HG03095 (cell line): ENCODE measurements at regions not wholly inside any gene's neighbourhood (a gene's known extent, or its start where the extent isn't known, plus 50 kb on each side); places are given as distances from the start of the nearest gene placed in this dataset.
"Not testable (repeated sequence)": the region's sequence is repeated elsewhere in the genome, so short reads cannot be mapped to it uniquely, and the experiment has no call there.

Experiments used
- ATAC-seq: cut with Tn5 transposase; IDR thresholded peaks from one replicate; pipeline ENCODE4 v1.9.1; 2021; ENCODE audit warnings: moderate library complexity; ENCODE audit not compliant: unreplicated experiment

DNA sequence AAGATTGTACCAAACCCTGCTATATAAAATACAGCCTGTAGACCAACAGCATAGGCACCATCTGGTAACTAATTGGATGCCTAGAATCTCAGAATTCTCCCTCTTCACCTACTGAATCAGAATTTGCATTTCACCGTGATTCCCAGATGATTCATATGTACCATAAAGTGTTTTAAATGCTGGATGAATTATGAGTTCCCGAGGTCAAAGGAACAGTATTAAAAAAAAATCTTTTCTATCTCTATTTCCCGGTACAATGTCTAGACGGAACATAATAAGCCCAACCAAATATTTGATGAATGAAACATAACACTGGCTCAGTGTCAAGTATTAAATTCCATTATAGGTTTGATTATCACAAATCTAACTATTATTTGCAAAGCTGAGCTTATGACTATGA lies 280.0 kb downstream of the ANKRD50 start:
- no peak for ATAC-seq

- no peak for ATAC-seq
These were observed 279.5 kb downstream of the ANKRD50 start for GRCh38 chr4:124433044-124433443.

DNA sequence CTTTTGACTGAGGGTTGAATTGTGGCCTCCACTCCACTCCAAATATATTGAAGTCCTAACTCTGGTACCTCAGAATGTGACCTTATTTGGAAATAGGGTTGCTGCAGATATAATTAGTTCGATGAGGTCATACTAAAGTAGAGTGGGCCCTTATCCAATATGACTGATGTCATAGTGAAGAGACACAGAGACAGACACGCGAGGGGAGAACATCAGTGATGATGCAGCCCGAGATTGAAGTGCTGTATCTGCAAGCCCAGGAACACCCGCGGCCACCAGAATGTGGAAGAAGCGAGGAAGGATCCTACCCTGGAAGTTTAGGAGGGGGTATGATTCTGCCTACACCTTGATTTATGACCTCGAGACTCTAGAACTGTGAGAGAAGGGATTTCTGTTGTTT lies 279.0 kb downstream of the ANKRD50 start:
- no peak for ATAC-seq

DNA sequence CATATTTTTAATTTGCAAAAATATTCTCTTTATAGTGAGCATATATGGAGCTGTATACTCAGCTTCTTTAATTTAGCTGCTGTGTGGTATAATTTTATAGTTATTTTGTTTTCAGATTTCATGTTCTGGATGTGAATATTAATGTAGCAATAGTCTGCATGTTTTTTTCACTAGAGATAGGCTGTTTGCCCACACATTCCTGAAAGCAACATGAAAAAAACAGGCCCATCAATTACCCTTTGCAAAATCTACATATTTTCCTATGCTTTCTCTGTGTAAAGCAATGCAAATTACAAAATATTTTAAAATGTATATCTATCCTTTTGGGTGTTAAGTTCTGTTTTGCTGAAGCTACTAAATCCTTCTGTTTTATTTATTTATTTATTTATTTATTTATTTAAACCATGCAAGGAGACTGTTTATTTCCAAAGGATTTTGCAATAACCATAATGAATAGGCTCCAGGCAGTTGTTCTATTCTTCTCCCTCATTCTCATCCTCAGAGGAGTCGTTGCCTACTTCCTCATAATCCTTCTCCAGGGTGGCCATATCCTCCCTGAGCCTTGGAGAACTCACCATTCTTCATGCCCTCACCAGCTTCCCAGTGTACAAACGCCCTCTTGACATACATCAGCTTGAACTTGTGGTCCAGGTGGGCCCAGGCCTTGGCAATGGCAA lies 277.1 kb downstream of the ANKRD50 start:
- no peak for ATAC-seq

GRCh38 chr4:124437853-124438495 lies 274.6 kb downstream of the ANKRD50 start:
- ATAC-seq = no peak

- ATAC-seq = no peak
These were observed 267.5 kb downstream of the ANKRD50 start for GRCh38 chr4:124445071-124445470.

DNA sequence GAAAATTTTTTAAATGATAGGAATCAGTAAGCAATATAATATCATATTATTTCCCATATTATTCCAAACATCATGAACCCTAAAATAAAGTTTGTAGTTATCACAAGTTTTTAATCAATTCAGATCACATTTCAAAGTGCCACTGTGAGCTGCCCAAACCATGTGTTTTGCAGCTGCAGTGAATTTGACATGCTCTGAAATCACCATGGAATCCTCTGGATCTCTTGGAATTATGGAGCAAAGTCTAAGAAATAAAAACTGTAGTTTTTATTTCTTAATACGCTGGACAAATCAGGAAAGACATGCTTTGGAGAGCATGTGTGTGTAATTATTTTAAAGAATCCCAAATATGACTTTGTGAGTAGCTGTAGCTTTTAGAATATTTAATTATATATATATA lies 262.7 kb downstream of the ANKRD50 start:
- no peak for ATAC-seq

GRCh38 chr4:124450851-124451250 lies 261.7 kb downstream of the ANKRD50 start:
- no peak for ATAC-seq

DNA sequence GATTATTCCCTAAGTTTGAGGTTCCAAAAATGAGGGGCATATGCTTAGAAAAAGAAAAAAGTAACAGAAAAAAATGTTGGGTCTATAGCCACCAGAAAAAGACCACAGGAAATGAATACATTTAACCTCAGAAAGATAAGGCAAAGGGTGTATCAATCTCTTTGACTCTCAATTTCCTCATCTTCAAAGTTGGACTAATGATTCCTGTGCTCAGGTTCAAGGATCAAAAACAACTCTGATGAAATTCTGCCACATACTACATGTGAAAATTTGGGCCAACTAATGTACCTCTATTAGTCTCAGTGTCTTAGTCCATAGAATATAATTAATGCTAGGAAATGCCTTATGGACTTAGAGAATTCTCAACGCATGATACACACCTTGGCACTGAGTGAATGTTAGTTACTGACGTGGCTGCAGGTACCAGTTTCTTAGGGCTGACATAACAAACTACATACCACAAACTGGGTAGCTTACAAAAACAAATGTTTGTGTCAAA lies 257.7 kb downstream of the ANKRD50 start:
- no peak for ATAC-seq

GRCh38 chr4:124455671-124456070 lies 256.9 kb downstream of the ANKRD50 start:
- no peak for ATAC-seq

DNA sequence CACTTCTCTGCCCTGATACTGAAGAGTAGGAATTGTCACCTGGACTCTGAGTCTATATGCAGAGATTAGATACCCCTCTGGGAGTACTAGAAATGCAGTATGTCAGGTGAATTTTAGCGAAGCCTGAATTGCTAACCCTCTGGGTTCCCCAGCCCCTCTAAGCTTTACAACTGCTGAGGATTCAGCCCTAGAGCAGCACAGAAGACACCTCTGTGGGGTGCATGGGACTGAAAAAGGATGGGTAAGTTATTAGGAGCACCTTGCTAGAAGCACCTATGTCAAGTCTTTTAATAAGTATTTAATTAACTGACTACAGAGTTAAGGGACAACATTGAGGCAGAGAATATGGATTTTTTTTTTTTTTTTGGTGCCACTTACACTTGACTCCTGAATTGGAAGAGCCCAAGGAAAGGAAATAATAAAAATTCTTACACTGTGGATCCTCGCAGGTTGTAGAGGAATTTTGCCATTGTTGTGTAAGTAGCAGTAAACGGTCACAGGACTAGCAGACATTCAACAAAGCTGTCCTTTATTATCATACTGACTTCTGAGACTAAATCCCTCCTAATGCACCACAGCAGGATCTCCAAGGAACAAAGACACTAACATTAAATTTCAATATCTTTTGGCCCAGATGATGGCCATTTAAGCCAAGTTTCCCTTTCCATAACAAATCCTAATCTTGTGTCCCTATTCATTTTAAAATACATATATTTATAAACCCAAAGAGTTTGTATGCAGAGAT lies 253.2 kb downstream of the ANKRD50 start:
- ATAC-seq = no peak

GRCh38 chr4:124459941-124460310 lies 252.6 kb downstream of the ANKRD50 start:
- ATAC-seq = no peak

DNA sequence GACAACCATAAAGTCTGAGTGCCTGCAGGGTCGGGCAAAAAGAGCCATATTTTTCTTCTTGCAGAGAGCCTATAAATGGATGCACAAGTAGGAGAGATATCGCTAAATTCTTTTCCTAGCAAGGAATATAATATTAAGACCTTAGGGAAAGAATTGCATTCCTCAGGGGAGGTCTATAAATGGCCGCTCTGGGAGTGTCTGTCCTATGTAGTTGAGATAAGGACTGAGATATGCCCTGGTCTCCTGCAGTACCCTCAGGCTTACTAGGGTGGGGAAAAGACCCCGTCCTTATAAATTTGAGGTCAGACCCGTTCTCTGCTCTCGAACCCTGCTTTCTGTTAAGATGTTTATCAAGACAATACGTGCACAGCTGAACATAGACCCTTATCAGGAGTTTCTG lies 250.9 kb downstream of the ANKRD50 start:
- ATAC-seq = not testable (repeated sequence)

GRCh38 chr4:124462954-124463828 lies 249.3 kb downstream of the ANKRD50 start:
- no peak for ATAC-seq

- ATAC-seq = no peak
These were observed 247.7 kb downstream of the ANKRD50 start for GRCh38 chr4:124464836-124465235.

DNA sequence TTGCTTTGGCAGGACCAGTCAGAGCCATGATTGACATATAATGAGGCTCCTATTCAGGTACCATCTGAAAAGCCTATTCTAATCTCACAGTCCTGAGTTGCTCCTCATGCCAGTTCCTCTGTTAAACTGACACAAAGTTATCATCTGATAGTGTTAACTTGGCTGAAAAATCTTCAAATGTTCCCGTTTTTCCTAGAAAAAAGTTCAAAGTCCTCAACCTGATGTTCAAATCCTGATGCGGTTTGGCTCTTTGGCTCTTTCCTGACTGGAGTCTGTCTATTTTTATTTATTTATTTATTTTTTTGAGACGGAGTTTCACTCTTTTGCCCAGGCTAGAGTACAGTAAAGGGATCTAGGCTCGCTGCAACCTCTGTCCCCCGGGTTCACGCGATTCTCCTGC lies 244.2 kb downstream of the ANKRD50 start:
- no peak for ATAC-seq

DNA sequence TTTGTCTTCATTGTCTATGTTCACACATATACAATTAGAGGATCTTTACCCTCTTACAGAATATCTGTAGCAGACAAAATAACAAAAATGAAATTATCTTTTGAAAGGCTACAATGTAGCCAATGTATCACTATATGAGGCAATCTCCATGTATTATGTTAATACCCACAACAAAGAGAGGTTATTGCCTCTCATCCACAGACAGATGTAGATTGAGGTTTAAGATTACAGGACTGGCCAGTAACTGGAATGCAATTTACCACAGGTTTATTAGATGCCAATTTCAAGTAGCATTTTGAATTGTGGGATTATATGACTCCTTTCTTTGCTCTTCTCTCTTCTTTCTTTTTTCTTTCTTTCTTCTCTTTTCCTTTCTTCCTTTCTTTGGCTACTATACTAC lies 242.6 kb downstream of the ANKRD50 start:
- ATAC-seq = no peak

GRCh38 chr4:124478470-124478869 lies 234.1 kb downstream of the ANKRD50 start:
- no peak for ATAC-seq

- ATAC-seq = no peak
These were observed 232.5 kb downstream of the ANKRD50 start for GRCh38 chr4:124480061-124480460.

DNA sequence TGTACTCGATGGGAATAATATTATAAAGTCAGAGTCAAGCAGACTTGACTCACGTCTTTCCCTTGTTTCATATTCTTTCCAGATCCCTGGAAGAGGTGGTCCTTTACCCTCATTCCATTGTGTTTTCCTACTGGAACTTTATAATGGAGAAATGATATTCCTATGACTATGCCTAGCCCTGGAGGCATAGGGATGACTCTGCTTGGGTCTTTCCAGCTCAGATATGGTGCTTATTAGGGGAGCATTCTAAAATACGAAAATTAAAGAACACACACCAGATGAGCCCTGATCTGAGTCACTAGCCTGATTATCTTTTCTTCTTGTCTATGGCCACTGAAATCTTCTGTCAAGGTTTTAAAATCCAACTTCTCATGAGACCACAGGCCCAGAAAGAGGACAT lies 231.4 kb downstream of the ANKRD50 start:
- ATAC-seq = no peak
